GM04504 (cell line): ENCODE measurements at regions not wholly inside any gene's neighbourhood (a gene's known extent, or its start where the extent isn't known, plus 50 kb on each side); places are given as distances from the start of the nearest gene placed in this dataset.

Source experiments
- DNase-seq: peaks from one replicate; pipeline ENCODE4 v3.0.0-alpha.2; 2012; ENCODE audit warnings: low read depth

DNA sequence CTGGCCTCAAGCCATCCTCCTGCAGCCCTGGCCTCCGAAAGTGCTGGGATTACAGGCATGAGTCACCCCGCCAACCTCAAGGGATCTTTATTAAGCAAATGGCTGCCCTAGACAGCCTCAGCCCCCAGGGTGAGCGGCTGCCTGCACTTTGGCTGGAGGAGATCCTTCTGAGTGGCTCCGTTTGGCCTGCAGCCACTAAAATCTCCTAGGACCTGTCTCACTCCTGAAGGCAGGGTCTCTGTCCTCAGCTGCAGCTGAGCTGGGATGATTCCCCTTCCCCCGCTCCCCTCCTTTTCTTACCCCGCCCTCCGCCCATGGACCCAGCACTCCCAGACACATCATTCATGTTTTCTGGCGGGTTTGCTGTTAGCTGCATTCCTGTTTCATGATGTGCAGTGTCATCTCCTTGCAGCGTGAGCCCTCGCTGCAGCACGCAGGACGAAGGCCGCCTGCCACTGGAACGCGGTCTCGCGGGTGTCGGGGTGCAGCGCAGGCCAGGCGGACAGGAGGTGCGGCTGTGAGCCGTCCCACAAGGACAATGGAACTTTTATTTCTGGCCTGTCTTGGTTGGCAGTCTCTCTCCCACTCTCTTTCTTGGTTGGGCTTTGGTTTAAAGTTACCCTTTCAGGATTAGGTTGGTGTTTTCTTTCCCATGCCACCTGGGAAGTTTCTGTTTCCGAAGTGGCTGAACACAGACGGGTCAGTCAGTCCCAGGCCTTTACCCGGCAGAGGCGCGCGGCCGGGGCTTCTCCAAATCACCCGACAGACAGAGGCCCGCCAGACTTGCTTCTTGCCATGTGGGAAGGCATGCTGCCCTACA is 137.1 kb downstream of the FOXD1 start:
- peak; percentile 70 for DNase-seq

GRCh38 chr5:73307645-73308355 is 134.8 kb downstream of the TMEM174 start:
- DNase-seq = no peak

DNA sequence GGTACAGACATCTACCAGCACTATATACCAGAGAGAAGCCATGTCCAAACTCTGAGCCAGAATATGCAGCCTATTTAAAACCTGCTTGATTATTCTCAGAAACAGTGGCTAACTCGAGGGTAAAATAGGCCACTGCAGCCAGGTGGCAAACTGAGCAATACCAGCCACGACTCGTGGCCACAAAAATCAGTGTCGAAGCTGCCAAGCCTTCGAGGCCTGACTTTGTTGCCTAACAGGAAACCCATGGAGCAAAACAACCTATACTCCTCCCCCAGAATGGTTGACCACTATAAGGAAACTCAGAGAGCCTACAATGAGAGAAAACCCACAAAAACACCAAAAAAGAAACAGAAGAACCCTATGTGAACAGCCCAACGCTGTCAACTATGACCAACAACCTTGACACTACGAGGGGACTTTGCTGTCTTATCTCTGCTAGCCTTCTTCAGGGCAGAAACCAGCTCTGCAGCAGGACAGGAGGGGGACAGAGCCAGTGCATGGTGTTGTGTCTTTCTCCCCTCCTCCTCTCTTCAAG is 133.8 kb downstream of the TMEM174 start:
- DNase-seq = no peak

- DNase-seq = no peak
Measured at GRCh38 chr5:73306078-73306719, 133.2 kb downstream of the TMEM174 start.

GRCh38 chr5:73305386-73305785 is 132.4 kb downstream of the TMEM174 start:
- no peak for DNase-seq

GRCh38 chr5:73304381-73304780 is 131.4 kb downstream of the TMEM174 start:
- no peak for DNase-seq

GRCh38 chr5:73303148-73304079 is 130.4 kb downstream of the TMEM174 start:
- no peak for DNase-seq

- no peak for DNase-seq
Measured at GRCh38 chr5:73302797-73303147, 129.8 kb downstream of the TMEM174 start.

GRCh38 chr5:73301208-73301901 is 128.4 kb downstream of the TMEM174 start:
- DNase-seq = no peak

- DNase-seq = no peak
Measured at GRCh38 chr5:73300337-73301207, 127.6 kb downstream of the TMEM174 start.

DNA sequence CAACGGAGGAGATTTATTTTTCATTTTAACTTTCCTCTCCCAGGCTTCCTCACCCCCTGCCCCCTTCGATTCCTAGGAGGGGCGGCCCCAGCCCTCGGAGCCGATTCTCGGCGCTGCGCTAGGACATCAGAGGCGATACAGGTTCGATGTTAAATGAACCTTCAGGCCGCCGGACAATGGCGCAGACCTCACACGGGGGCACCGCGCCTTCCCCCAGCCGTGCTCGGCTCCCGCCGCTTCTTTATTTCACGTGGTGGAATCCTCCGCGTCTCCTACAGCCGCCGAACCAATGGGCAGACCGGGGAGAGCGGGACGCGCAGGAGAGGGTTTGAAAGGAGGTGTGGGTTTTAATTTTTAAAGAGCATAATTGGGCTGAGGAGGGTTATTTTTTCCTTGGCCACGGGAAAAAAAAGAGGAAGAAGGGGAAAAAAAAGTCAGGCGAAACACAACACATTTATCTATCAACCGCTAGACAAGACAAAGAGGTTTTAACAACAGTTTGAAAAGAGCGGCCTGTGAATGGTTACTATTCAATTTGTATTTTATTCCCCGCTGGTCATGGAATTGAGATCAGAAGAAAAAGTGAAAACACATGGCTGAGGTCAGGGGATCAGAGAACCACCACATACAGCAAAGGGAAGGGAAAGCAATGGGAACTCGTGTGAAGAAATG is 126.8 kb downstream of the TMEM174 start:
- no peak for DNase-seq

DNA sequence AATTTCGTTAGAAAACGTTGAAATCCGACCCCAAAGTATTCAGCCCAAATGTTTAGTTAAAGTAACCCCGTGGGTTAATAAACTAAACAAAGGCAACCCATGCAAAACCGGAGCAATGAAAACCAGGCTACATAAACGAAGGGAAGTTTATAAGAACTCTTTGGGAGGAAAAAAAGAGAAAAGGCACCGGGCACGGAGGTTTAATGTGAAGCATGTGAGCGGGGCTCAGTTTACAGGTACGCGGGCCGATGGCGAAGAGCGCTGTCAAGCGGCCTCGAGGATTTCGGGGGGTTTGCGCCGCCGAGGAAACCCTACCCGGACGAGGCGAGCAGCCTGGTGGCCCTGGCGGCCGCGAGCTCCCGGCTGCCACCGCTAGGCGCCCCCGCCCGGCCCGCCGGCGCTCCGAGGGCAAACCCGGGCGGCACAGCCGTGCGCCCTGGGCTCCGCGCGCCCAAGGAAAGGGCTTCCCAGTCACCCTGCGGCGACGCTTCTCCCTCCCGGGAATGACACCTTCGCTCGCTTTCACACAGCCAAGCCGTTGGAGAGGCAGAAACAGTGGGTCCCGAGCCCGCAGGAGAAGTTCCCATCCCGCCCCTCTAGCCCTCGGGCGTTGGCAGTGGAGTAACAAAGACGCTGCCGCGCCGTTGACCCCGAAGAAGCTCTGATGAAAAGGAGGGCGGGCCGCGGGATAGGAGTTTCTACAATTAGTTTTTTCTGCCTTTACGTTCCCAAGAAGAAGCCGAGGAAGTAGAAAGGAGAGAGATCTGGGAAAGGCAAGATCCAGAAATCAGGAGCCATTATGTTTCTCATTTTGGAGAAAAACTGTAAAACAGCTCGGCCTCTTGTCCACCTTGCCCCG is 126.0 kb downstream of the TMEM174 start:
- no peak for DNase-seq

DNA sequence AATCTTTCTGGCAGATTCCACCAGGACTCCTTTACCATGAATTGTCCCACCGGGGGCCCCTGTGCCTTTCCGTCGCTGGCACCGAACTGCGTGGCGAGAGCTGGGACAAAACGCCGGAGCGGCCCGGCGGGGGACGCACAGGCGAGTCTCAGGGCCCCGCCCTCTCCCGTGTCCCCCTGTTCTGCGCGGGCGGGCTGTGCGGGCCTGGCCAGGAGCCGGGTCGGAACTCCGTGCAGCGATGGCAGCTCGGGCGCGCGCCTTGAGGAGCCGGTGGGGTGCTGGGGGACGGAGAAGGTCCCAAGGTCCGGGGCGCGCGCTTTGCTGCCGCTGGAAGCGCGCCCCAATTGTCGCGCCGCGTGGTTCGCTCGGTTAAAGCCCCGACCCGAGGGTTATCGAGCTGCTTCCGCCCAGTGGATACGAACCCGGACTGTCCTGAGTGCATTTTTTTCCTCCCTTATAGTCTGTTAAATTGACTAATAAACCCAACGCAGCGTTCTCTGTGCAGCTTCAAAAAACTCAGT is 125.3 kb downstream of the TMEM174 start:
- DNase-seq = no peak

GRCh38 chr5:73297430-73297829 is 124.4 kb downstream of the TMEM174 start:
- no peak for DNase-seq

DNA sequence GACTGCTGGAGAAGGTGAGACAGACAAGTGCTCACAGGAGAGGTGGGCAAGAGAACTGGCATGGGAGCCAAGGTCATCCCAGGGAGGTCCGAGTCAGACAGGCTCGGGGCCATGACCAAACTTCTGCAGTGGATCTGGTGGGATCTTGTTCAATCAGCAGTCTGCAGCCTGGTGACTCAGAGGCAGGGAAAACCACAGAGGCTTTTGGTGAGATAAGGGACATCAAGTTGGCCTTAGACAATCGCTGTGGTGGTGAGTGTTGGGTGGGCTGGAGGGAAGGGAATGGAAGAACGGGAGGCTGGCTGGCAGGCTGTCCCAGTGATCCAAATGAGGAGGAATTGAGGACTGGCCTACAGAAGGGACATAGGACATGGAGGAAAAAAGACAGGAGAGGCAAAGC is 123.8 kb downstream of the TMEM174 start:
- no peak for DNase-seq

- no peak for DNase-seq
Measured at GRCh38 chr5:73295921-73296320, 122.9 kb downstream of the TMEM174 start.

DNA sequence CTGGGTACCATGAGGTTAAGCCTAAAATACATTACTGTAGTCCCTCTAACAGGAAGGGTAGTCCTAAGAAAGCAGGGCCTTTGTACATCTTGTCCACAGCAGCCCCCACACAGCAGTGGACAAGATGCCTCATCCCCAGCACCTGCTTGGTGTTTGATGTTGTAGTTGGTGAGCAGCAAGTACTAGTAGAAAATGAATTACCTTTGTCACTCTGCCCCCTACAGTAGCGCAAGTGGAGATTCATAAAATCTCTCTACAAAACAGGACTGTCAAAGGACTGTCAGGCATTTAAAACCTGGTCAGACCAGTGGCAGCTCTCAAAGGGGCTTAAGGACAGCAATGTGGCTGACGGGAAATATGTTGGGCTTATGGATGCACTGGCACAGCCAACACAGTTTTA is 122.5 kb downstream of the TMEM174 start:
- DNase-seq = no peak

DNA sequence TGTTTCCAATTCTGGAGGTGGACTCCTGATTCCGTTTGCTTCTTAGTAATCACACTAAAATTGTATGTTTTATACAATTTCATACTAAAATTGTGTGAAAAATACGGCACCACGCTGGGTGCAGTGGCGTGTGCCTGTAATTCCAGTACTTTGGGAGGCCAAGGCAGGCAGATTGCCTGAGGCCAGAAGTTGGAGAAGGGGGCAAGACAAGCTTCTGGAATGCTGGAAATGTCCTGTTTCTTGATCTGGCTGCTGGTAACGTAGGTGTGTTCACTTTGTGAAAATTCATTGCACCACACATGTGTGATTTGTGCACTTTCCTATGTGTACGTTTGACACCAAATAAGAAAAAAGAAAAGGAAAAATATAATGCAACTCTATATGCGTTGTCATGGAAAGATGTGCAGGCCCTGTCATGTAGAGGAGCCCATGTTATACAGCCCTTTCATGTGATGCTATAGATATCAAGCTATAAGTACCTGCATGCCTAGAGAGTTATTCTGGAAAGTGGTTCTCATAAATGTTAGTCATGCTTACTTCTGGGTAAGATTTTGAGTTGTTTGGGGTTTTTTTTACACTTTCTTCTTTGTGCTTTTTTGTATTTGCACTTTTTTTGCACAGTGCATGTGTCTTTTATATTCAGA is 119.9 kb downstream of the TMEM174 start:
- no peak for DNase-seq
